Loucy (cell line): ENCODE measurements at regions not wholly inside any gene's neighbourhood (a gene's known extent, or its start where the extent isn't known, plus 50 kb on each side); places are given as distances from the start of the nearest gene placed in this dataset.

ENCODE experiments used
- H2AFZ ChIP-seq: fragments of 200-600 bp; sonication (generic); 2 replicates; pipeline ENCODE4 v1.6.0; 2016; ENCODE audit warnings: antibody characterized with exemption, mild to moderate bottlenecking, low read length, moderate library complexity
- H3F3A ChIP-seq: fragments of 200-600 bp; 2 replicates; pipeline ENCODE4 v1.6.0; 2016; ENCODE audit warnings: antibody characterized with exemption, low read depth, mild to moderate bottlenecking
- H3K27me3 ChIP-seq: fragments of 200-600 bp; sonication (generic); 2 replicates; pipeline ENCODE4 v1.6.1; 2014; ENCODE audit warnings: low read length, mild to moderate bottlenecking; ENCODE audit not compliant: insufficient read depth, poor library complexity, severe bottlenecking
- H3K36me3 ChIP-seq: fragments of 200-600 bp; sonication (generic); 2 replicates; pipeline ENCODE4 v1.6.1; 2016; ENCODE audit warnings: low read length; ENCODE audit not compliant: insufficient read depth
- H3K4me1 ChIP-seq: fragments of 200-600 bp; sonication (generic); 2 replicates; pipeline ENCODE4 v1.5.1; 2014; ENCODE audit warnings: low read length, mild to moderate bottlenecking; ENCODE audit not compliant: insufficient read depth, poor library complexity, severe bottlenecking
- H3K4me2 ChIP-seq: fragments of 200-600 bp; sonication (generic); 2 replicates; pipeline ENCODE4 v1.6.0; 2014; ENCODE audit warnings: antibody characterized with exemption, low read length, low read depth, mild to moderate bottlenecking; ENCODE audit not compliant: poor library complexity, severe bottlenecking
- H3K4me3 ChIP-seq: fragments of 200-600 bp; sonication (generic); 2 replicates; pipeline ENCODE4 v1.5.1; 2014; ENCODE audit warnings: low read length, mild to moderate bottlenecking, mixed read lengths; ENCODE audit not compliant: poor library complexity, severe bottlenecking
- H3K79me2 ChIP-seq: fragments of 200-600 bp; sonication (generic); 2 replicates; pipeline ENCODE4 v1.6.1; 2014; ENCODE audit warnings: low read length; ENCODE audit not compliant: insufficient read depth
- H3K9ac ChIP-seq: fragments of 200-600 bp; sonication (generic); 2 replicates; pipeline ENCODE4 v1.6.0; 2014; ENCODE audit warnings: mild to moderate bottlenecking, low read depth, low read length, moderate library complexity; ENCODE audit not compliant: poor library complexity, severe bottlenecking
- H3K9me2 ChIP-seq: fragments of 200-600 bp; sonication (generic); replicated peaks from 2 replicates; pipeline ENCODE4 v1.6.1; 2016; ENCODE audit warnings: low read depth, low read length, mixed read lengths
- H3K9me3 ChIP-seq: fragments of 200-600 bp; sonication (generic); 2 replicates; pipeline ENCODE4 v1.6.1; 2014; ENCODE audit warnings: mild to moderate bottlenecking, antibody characterized with exemption, low read length, low read depth; ENCODE audit not compliant: insufficient read depth
- H4K20me1 ChIP-seq: fragments of 200-600 bp; sonication (generic); 2 replicates; pipeline ENCODE4 v1.6.0; 2014; ENCODE audit warnings: antibody characterized with exemption, low read length, mild to moderate bottlenecking; ENCODE audit not compliant: insufficient read depth, poor library complexity, severe bottlenecking
- CTCF ChIP-seq: fragments of 200-600 bp; sonication (generic); conservative IDR thresholded peaks from 2 replicates; pipeline ENCODE4 v1.5.1; 2014; ENCODE audit warnings: mild to moderate bottlenecking, antibody characterized with exemption, low read length
- EZH2phosphoT487 ChIP-seq: fragments of 200-600 bp; IDR thresholded peaks from 2 replicates; pipeline ENCODE4 v1.6.1; 2018; ENCODE audit warnings: antibody characterized with exemption, mild to moderate bottlenecking, moderate library complexity, borderline replicate concordance

- H3K79me2 ChIP-seq: no peaks in the 10 kb centered on the region
- H3K4me2 ChIP-seq: no peak overlapping the region
- H3F3A ChIP-seq: no peaks in the 10 kb centered on the region
- no peaks in the 10 kb centered on the region for H4K20me1 ChIP-seq
- H3K4me3 ChIP-seq: no peak overlapping the region
- TF ChIP-seq CTCF (no peak), EZH2phosphoT487 (no peak)
- H3K36me3 ChIP-seq: no peaks in the 10 kb centered on the region
- no peaks in the 10 kb centered on the region for H3K9me2 ChIP-seq
- no peaks in the 10 kb centered on the region for H3K27me3 ChIP-seq
- H3K4me1 ChIP-seq: no peaks in the 10 kb centered on the region
- H3K9ac ChIP-seq: no peak overlapping the region
- no peaks in the 10 kb centered on the region for H3K9me3 ChIP-seq
- H2AFZ ChIP-seq: no peak overlapping the region
Measured at GRCh38 chr18:55086906-55087305, 127.6 kb upstream of the CCDC68 start.

GRCh38 chr18:55085557-55086285 is 126.5 kb upstream of the CCDC68 start:
- H3K79me2 ChIP-seq: no peaks in the 10 kb centered on the region
- H3K4me3 ChIP-seq: no peak overlapping the region
- no peaks in the 10 kb centered on the region for H3K4me1 ChIP-seq
- no peak overlapping the region for H3K4me2 ChIP-seq
- H3K9me2 ChIP-seq: no peaks in the 10 kb centered on the region
- no peaks in the 10 kb centered on the region for H4K20me1 ChIP-seq
- no peaks in the 10 kb centered on the region for H3K36me3 ChIP-seq
- H3K9me3 ChIP-seq: no peaks in the 10 kb centered on the region
- TF ChIP-seq EZH2phosphoT487 (no peak), CTCF (no peak)
- H2AFZ ChIP-seq: 0 out of 2 replicates have a peak overlapping the region, but pooled peaks have one; percentile 33
- no peak overlapping the region for H3K9ac ChIP-seq
- H3F3A ChIP-seq: no peaks in the 10 kb centered on the region
- H3K27me3 ChIP-seq: no peaks in the 10 kb centered on the region

GRCh38 chr18:55084550-55084949 is 125.3 kb upstream of the CCDC68 start:
- no peaks in the 10 kb centered on the region for H4K20me1 ChIP-seq
- H3K9me3 ChIP-seq: no peaks in the 10 kb centered on the region
- H3K4me3 ChIP-seq: no peak overlapping the region
- H3K9ac ChIP-seq: no peak overlapping the region
- H3F3A ChIP-seq: no peaks in the 10 kb centered on the region
- no peak overlapping the region for H2AFZ ChIP-seq
- H3K27me3 ChIP-seq: no peaks in the 10 kb centered on the region
- no peaks in the 10 kb centered on the region for H3K9me2 ChIP-seq
- H3K4me2 ChIP-seq: no peak overlapping the region
- H3K4me1 ChIP-seq: no peaks in the 10 kb centered on the region
- TF ChIP-seq EZH2phosphoT487: no peak
- TF ChIP-seq CTCF: no peak
- H3K36me3 ChIP-seq: no peaks in the 10 kb centered on the region
- H3K79me2 ChIP-seq: no peaks in the 10 kb centered on the region
